Endothelial cell of umbilical vein (primary cell): ENCODE measurements at regions not wholly inside any gene's neighbourhood (a gene's known extent, or its start where the extent isn't known, plus 50 kb on each side); places are given as distances from the start of the nearest gene placed in this dataset.

Source experiments
- BruUV-seq: library from RNA; stranded (reverse); fragments of 400-500 nt; replicated peaks from 2 replicates; lab custom pipeline; 2021; lab: Mats Ljungman, UMichigan
- CTCF ChIA-PET: fragments of 300-600, 350-600 bp; sonication (Branson Sonifier 250); formaldehyde crosslinking; loops from one replicate; lab custom pipeline; 2021; ENCODE audit warnings: antibody characterized with exemption, inconsistent platforms; lab: Charles Lee
- POLR2A ChIA-PET: fragments of 300-600, 350-600 bp; sonication (Branson Sonifier 250); formaldehyde crosslinking; loops from one replicate; lab custom pipeline; 2021; ENCODE audit warnings: antibody characterized with exemption, inconsistent platforms; lab: Charles Lee
- DNase-seq: peaks from one replicate; pipeline ENCODE4 v3.0.0-alpha.2; 2011; ENCODE audit warnings: low read depth, low spot score
- FAIRE-seq: peaks from 2 replicates; lab custom pipeline; 2011; peaks lifted over from hg19 to GRCh38; lab: Jason Lieb, UNC
- H2AFZ ChIP-seq: 2 replicates; pipeline ENCODE4 v1.6.0; 2012; ENCODE audit warnings: low read depth, low read length, control low read depth, inconsistent platforms
- H3K27ac ChIP-seq: 2 replicates; pipeline ENCODE4 v1.5.1; 2011; ENCODE audit warnings: low read depth, mild to moderate bottlenecking, control low read depth, low read length, moderate library complexity; ENCODE audit not compliant: insufficient read depth
- H3K27me3 ChIP-seq, 2 experiments: 2 replicates each; pipeline versions ENCODE4 v1.6.0 to v1.6.1; 2011; ENCODE audit warnings: low read length in 2 of 2, mixed read lengths in 1 of 2; ENCODE audit not compliant: control insufficient read depth in 2 of 2, insufficient read depth in 2 of 2
- H3K36me3 ChIP-seq, 2 experiments: 2 replicates in 1 of 2; 3 replicates in 1 of 2; pipeline ENCODE4 v1.5.1; 2011; ENCODE audit warnings: low read length in 2 of 2, mild to moderate bottlenecking in 1 of 2, moderate library complexity in 1 of 2; ENCODE audit not compliant: control insufficient read depth in 2 of 2, insufficient read depth in 2 of 2; ENCODE audit errors: extremely low read depth in 1 of 2
- H3K4me1 ChIP-seq: 3 replicates; pipeline ENCODE4 v1.5.1; 2011; ENCODE audit warnings: mild to moderate bottlenecking, low read length; ENCODE audit not compliant: control insufficient read depth, insufficient read depth; ENCODE audit errors: extremely low read depth
- H3K4me2 ChIP-seq: 2 replicates; pipeline ENCODE4 v1.6.1; 2011; ENCODE audit warnings: low read length, control low read depth, mixed read lengths; ENCODE audit not compliant: insufficient read depth
- H3K4me3 ChIP-seq, 3 experiments: fragments of 200-600 bp in 1 of 3; sonication (generic), shearing (Covaris generic) in 1 of 3; replicated peaks in 1 of 3; 2 replicates each; pipeline ENCODE4 v1.5.1; 2011 to 2016; ENCODE audit warnings: control low read depth in 3 of 3, low read length in 3 of 3, mild to moderate bottlenecking in 2 of 3, inconsistent platforms in 1 of 3, low read depth in 1 of 3, moderate library complexity in 1 of 3; ENCODE audit not compliant: insufficient read depth in 1 of 3
- H3K79me2 ChIP-seq: 2 replicates; pipeline ENCODE4 v1.6.0; 2012; ENCODE audit warnings: low read length, inconsistent platforms; ENCODE audit not compliant: control insufficient read depth, insufficient read depth
- H3K9ac ChIP-seq: replicated peaks from 2 replicates; pipeline ENCODE3; 2011; ENCODE audit warnings: low read length, control low read depth; ENCODE audit not compliant: insufficient read depth; ENCODE audit errors: extremely low read depth
- H3K9me1 ChIP-seq: replicated peaks from 3 replicates; pipeline ENCODE4 v1.6.0; 2011; ENCODE audit warnings: mild to moderate bottlenecking, low read length; ENCODE audit not compliant: control insufficient read depth, insufficient read depth; ENCODE audit errors: extremely low read depth
- H3K9me3 ChIP-seq: replicated peaks from 2 replicates; pipeline ENCODE4 v1.5.1; 2012; ENCODE audit warnings: low read length, inconsistent platforms; ENCODE audit not compliant: control insufficient read depth, insufficient read depth
- H4K20me1 ChIP-seq: replicated peaks from 2 replicates; pipeline ENCODE3; 2011; ENCODE audit warnings: mild to moderate bottlenecking, low read length; ENCODE audit not compliant: control insufficient read depth, insufficient read depth; ENCODE audit errors: extremely low read depth
- CTCF ChIP-seq, 2 donors: IDR thresholded peaks; 1 replicate in 1 of 2; 2 replicates in 1 of 2; pipeline ENCODE4 v1.5.1; 2011; ENCODE audit warnings: low read length in 2 of 2, mild to moderate bottlenecking in 2 of 2, moderate library complexity in 2 of 2, control low read depth in 1 of 2, inconsistent platforms in 1 of 2, low read depth in 1 of 2; ENCODE audit not compliant: insufficient read depth in 1 of 2; ENCODE audit errors: extremely low read depth in 1 of 2
- EZH2 ChIP-seq: IDR thresholded peaks from 2 replicates; pipeline ENCODE4 v1.6.1; 2012; ENCODE audit warnings: borderline replicate concordance, low read depth, mild to moderate bottlenecking, moderate library complexity, low read length, inconsistent platforms; ENCODE audit not compliant: severe bottlenecking
- FOS ChIP-seq: IDR thresholded peaks from 2 replicates; pipeline ENCODE4 v1.6.1; 2011; ENCODE audit warnings: mild to moderate bottlenecking, low read length, moderate library complexity, borderline replicate concordance; ENCODE audit not compliant: insufficient read depth
- GATA2 ChIP-seq: IDR thresholded peaks from 2 replicates; pipeline ENCODE4 v1.7.0; 2011; ENCODE audit warnings: low read depth, mild to moderate bottlenecking, moderate library complexity, mixed read lengths, low read length; ENCODE audit not compliant: insufficient read length, insufficient read depth
- JUN ChIP-seq: IDR thresholded peaks from 2 replicates; pipeline ENCODE4 v1.6.1; 2011; ENCODE audit warnings: borderline replicate concordance, low read depth; ENCODE audit not compliant: insufficient read length, insufficient read depth
- MAX ChIP-seq: IDR thresholded peaks from 2 replicates; pipeline ENCODE4 v1.6.1; 2011; ENCODE audit not compliant: insufficient read depth, insufficient read length
- MYC ChIP-seq: IDR thresholded peaks from one replicate; pipeline ENCODE4 v1.6.1; 2011; ENCODE audit warnings: mild to moderate bottlenecking, low read depth, low read length
- POLR2A ChIP-seq: IDR thresholded peaks from 2 replicates; pipeline ENCODE4 v1.6.1; 2012; ENCODE audit warnings: low read depth, mild to moderate bottlenecking, control low read depth, low read length
- POLR2AphosphoS5 ChIP-seq: IDR thresholded peaks from 2 replicates; pipeline ENCODE4 v1.6.1; 2012; ENCODE audit warnings: low read depth, mild to moderate bottlenecking, control low read depth, low read length, moderate library complexity; ENCODE audit not compliant: insufficient read depth
- dilution Hi-C: fragments of 300-500 bp; cut with MboI; formaldehyde crosslinking; loops from one replicate; pipeline ENCODE4 v1.15.0; 2019; ENCODE audit warnings: low sequenced_read_pairs; ENCODE audit not compliant: extremely low pct_ligation_motif_present
- intact Hi-C: fragments of 100-400 bp; cut with micrococcal nuclease; formaldehyde crosslinking; loops from one replicate; pipeline ENCODE4 v1.10.0; 2022

- DNase-seq, result peak; percentile 56
- FAIRE-seq, result peak; percentile 28
- no peak overlapping the region for H3K27ac ChIP-seq
Measured at GRCh38 chr12:92224685-92225331, 79.2 kb upstream of the BTG1 start.

More at GRCh38 chr12:92224685-92225331, 79.2 kb upstream of the BTG1 start:
- ChIA-PET POLR2A (no interaction called here), CTCF (interaction anchor here (1.6 kb wide), 1 partner anchor 19 kb away, joined by 4 read pairs; no protein-coding TSS in a partner anchor)
- Histone ChIP-seq H3K4me1 (no peaks in the 10 kb centered on the region), H3K9me3 (no peaks in the 10 kb centered on the region), H2AFZ (no peak overlapping the region), H3K4me3 (no peak overlapping the region), H3K9ac (no peak overlapping the region), H3K36me3 (no peaks in the 10 kb centered on the region), H3K4me2 (peak overlapping the region; percentile 39), H3K27me3 (no peaks in the 10 kb centered on the region), H3K79me2 (no peaks in the 10 kb centered on the region), H4K20me1 (no peaks in the 10 kb centered on the region), H3K9me1 (no peaks in the 10 kb centered on the region)
- TF ChIP-seq EZH2 (no peak), CTCF (IDR thresholded peaks at IDR 0.05; ENCODE audit: extremely low read depth in 1 of 2, insufficient read depth in 1 of 2, low read depth in 1 of 2, low read length in 2 of 2) (no peak), POLR2A (no peak), JUN (peak; percentile 8), FOS (peak; percentile 26), MYC (no peak), POLR2AphosphoS5 (no peak), MAX (no peak), GATA2 (no peak)
- intact Hi-C loops, result no loop called here
- no TSS peak for BruUV-seq
- dilution Hi-C loops, result no loop called here
